ENCODE measurements at regions not wholly inside any gene's neighbourhood (a gene's known extent, or its start where the extent isn't known, plus 50 kb on each side); places are given as distances from the start of the nearest gene placed in this dataset.

DNA sequence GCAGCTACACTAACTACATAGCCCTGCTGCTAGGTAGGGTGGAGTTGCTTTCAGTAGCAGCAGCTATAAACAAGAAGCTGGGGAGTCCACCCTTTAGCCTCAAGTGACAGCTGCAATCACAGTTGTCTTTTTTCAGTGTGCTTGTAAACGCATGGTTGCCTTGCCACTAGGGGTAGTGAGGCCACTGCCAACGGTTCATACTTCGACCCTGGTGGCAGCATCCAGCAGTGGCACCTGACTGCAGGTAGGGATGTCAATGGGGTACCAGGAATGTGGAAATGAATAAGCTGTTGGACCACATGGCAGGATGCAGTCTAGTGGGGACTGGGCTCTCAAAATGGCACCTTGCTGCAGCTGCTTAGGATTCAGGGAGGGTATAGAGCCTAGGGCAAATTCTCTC lies 367.2 kb downstream of the RASEF start:
- Mint-ChIP-seq H3K27ac (no peak overlapping the region), H3K4me3 (no peak overlapping the region), H3K9me3 (peaks cover 21% of the 10 kb centered on the region in 2 donors), H3K4me1 (no peaks in the 10 kb centered on the region), H3K27me3 (no peaks in the 10 kb centered on the region)
- DNase-seq (no peak), ATAC-seq (no peak)

GRCh38 chr9:82706786-82707185 lies 356.2 kb downstream of the RASEF start:
- Mint-ChIP-seq H3K4me1 (no peaks in the 10 kb centered on the region), H3K27me3 (no peaks in the 10 kb centered on the region), H3K27ac (no peak overlapping the region), H3K9me3 (peaks cover 5 to 9% of the 10 kb centered on the region in 2 donors), H3K4me3 (no peak overlapping the region)
- ATAC-seq (no peak), DNase-seq (no peak)

DNA sequence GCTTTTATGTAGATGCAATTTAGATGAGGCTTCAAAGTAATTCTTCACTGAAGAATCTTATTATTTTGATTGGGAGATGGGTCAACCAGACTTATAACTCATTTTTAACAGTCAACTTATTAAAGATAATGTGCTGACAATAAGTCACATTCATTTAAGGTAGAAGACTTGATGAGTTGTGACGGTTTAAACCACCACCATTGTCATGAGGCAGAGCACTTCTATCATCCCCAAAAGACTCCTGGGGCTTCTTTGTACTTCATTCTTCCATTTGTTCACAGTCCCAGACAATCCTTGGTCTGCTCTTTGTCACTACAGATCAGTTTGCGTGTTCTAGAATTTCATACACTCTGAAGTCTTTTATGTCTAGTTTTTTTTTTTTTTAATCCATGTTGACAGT lies 346.1 kb downstream of the RASEF start:
- H3K4me3 Mint-ChIP-seq, result no peak overlapping the region

GRCh38 chr9:82720515-82720914 lies 342.4 kb downstream of the RASEF start:
- ATAC-seq, result no peak
- no peak overlapping the region for H3K27ac Mint-ChIP-seq
- DNase-seq, result no peak
- H3K9me3 Mint-ChIP-seq, result peaks cover 5 to 8% of the 10 kb centered on the region in 2 donors
- no peak overlapping the region for H3K4me3 Mint-ChIP-seq
- H3K27me3 Mint-ChIP-seq, result no peaks in the 10 kb centered on the region
- no peaks in the 10 kb centered on the region for H3K4me1 Mint-ChIP-seq

More for the DNA sequence above, 346.1 kb downstream of the RASEF start:
- no peak overlapping the region for H3K27ac Mint-ChIP-seq
- ATAC-seq, result no peak
- no peaks in the 10 kb centered on the region for H3K27me3 Mint-ChIP-seq
- no peak for DNase-seq
- H3K9me3 Mint-ChIP-seq, result peaks cover 5 to 18% of the 10 kb centered on the region in 2 donors
- no peaks in the 10 kb centered on the region for H3K4me1 Mint-ChIP-seq

- no peak overlapping the region for H3K4me3 Mint-ChIP-seq
- H3K27ac Mint-ChIP-seq, result no peak overlapping the region
- H3K4me1 Mint-ChIP-seq, result no peaks in the 10 kb centered on the region
- no peaks in the 10 kb centered on the region for H3K27me3 Mint-ChIP-seq
- H3K9me3 Mint-ChIP-seq, result peaks cover 5 to 8% of the 10 kb centered on the region in 2 donors
- ATAC-seq (no peak), DNase-seq (no peak)
Observed at GRCh38 chr9:82721593-82721992, 341.3 kb downstream of the RASEF start.

DNA sequence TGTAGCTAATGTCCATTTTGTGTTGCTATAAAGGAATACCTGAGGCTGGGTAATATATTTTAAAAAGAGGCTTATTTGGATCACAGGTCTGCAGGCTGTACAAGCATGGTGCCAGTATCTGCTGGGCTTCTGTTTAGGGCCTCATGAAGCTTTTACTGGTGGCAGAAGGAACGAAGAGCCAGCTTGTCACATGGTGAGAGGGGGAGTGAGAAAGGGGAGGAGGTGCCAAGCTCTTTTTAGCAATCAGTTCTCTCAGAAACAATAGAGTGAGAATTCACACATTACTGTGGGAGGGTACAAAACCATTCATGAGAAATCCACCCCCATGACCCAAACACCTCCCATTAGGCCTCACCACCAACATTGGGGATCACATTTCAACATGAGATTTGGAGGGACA lies 340.9 kb downstream of the RASEF start:
- no peak overlapping the region for H3K27ac Mint-ChIP-seq
- H3K27me3 Mint-ChIP-seq, result no peaks in the 10 kb centered on the region
- ATAC-seq, result no peak
- no peak for DNase-seq
- H3K9me3 Mint-ChIP-seq, result peaks cover 5 to 8% of the 10 kb centered on the region in 2 donors
- H3K4me1 Mint-ChIP-seq, result no peaks in the 10 kb centered on the region
- no peak overlapping the region for H3K4me3 Mint-ChIP-seq

- no peaks in the 10 kb centered on the region for H3K4me1 Mint-ChIP-seq
- DNase-seq (no peak), ATAC-seq (no peak)
- no peak overlapping the region for H3K4me3 Mint-ChIP-seq
- no peak overlapping the region for H3K27ac Mint-ChIP-seq
- H3K9me3 Mint-ChIP-seq, result peaks cover 5 to 8% of the 10 kb centered on the region in 2 donors
- H3K27me3 Mint-ChIP-seq, result no peaks in the 10 kb centered on the region
Observed at GRCh38 chr9:82722561-82722960, 340.4 kb downstream of the RASEF start.

DNA sequence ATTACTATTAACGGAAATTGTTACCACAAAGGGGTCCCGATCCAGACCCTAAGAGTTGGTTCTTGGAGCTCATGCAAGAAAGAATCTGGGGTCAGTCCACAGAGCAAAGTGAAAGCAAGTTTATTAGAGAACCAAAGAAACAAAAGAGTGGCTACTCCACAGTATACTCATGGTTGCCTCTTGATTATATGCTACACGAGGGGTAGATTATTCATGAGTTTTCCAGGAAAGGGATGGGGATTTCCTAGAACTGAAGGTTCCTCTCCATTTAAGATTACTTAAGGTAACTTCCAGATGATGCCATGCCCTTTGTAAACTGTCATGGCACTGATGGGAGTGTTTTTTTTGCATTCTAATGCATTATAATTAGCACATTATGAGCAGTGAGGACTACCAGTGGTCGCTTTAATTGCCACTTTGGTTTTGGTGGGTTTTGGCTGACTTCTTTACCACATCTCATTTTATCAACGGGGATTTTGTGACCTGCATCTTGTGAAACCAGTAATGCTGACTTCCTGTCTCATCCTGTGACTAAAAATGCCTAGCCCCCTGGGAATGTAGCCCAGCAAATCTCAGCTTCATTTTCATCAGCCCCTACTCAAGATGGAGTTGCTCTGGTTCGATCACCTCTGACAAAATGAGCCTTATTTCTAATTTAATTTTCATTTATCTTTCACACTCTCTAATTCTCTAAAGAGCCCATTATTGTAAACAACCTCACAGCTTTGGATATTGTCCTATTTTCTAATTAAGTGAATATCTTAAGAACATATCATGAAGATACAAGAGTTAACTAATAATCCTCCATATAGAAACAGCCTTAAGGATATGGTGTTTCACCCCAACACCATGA lies 336.3 kb downstream of the RASEF start:
- no peak overlapping the region for H3K4me3 Mint-ChIP-seq
- no peaks in the 10 kb centered on the region for H3K27me3 Mint-ChIP-seq
- peak; percentile 79 for ATAC-seq
- no peaks in the 10 kb centered on the region for H3K9me3 Mint-ChIP-seq
- H3K27ac Mint-ChIP-seq, result peak overlapping the region in 1 of 2 donors; percentile 12
- H3K4me1 Mint-ChIP-seq, result no peaks in the 10 kb centered on the region
- DNase-seq, result peak in 1 of 2 donors; percentile 7

- Mint-ChIP-seq H3K27me3 (no peaks in the 10 kb centered on the region), H3K27ac (no peak overlapping the region), H3K9me3 (peaks cover 0 to 7% of the 10 kb centered on the region in 2 donors), H3K4me3 (no peak overlapping the region), H3K4me1 (no peaks in the 10 kb centered on the region)
- DNase-seq (no peak), ATAC-seq (no peak)
Observed at GRCh38 chr9:82729141-82729540, 333.8 kb downstream of the RASEF start.

DNA sequence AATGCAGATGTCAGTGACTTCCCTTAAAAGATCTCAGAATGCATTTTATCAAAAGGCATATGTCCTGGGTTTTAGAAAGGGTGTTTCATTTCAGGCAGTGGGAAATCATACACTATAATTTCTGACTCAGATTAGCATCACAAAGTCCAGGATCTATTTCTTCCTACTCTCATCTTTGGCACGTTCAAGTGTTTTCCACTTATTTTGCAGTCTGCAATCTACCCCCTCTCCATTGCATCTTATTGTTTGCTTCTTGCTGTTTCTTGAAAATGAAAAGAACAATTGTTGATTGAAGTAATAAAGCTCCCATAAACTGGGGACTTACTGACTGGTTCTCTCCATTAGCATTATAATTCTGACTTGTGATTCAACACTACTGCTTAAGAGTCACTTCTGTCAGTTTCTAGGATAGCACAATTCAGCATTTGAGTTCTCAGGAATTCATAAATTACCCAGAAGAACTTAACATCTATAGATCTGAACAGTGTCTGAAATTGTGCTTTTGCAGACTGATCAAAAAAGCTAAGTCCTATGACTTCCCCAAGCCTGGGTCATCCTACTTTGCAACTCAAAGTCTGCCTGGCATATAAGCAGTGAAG lies 332.9 kb downstream of the RASEF start:
- peaks cover 0 to 7% of the 10 kb centered on the region in 2 donors for H3K9me3 Mint-ChIP-seq
- H3K27ac Mint-ChIP-seq, result no peak overlapping the region
- H3K4me3 Mint-ChIP-seq, result no peak overlapping the region
- no peaks in the 10 kb centered on the region for H3K4me1 Mint-ChIP-seq
- ATAC-seq (no peak), DNase-seq (no peak)
- H3K27me3 Mint-ChIP-seq, result no peaks in the 10 kb centered on the region

DNA sequence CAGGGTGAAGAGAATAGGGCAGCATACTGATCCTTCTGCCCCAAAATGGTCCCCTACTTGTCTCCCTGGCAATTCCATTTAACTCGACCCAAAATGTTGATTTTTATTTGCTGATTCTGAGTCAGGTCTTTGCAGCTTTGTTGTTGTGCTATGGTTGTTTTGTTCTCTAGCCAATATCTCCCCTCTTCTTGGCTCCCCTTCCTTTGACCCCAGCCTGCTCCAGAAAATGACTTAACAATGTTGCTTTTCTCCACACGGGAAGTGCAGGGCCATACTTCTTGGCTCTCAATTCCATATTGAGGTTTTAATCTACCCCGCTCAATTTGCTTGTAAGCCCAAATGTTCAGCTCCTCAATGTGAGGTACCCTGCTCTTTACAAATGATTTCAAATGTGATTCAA lies 330.0 kb downstream of the RASEF start:
- H3K4me1 Mint-ChIP-seq, result no peaks in the 10 kb centered on the region
- H3K27ac Mint-ChIP-seq, result no peak overlapping the region
- no peak overlapping the region for H3K4me3 Mint-ChIP-seq
- no peaks in the 10 kb centered on the region for H3K27me3 Mint-ChIP-seq
- peaks cover 0 to 7% of the 10 kb centered on the region in 2 donors for H3K9me3 Mint-ChIP-seq
- DNase-seq, result no peak
- no peak for ATAC-seq

DNA sequence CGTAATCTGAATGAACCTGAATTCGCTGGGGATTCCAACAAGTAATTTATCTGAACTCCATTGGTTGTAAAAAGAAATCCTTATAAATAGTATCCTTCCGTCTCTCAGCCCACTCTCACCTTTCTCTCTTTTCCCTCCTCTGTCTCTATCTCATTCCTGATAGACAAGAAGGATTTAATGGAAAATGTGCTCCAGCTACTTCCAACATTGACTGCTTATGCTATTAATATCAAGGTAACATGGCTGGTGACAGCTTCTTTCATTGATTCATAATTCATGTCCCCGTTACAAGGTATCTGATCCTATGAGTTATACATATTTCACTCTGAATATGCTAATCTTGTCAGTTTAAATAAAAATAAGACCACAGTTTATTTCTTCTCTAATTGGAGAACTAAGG lies 326.8 kb downstream of the RASEF start:
- Mint-ChIP-seq H3K4me1 (no peaks in the 10 kb centered on the region), H3K27me3 (no peaks in the 10 kb centered on the region), H3K27ac (no peak overlapping the region), H3K4me3 (no peak overlapping the region), H3K9me3 (peaks cover 0 to 7% of the 10 kb centered on the region in 2 donors)
- DNase-seq, result no peak
- ATAC-seq, result no peak

DNA sequence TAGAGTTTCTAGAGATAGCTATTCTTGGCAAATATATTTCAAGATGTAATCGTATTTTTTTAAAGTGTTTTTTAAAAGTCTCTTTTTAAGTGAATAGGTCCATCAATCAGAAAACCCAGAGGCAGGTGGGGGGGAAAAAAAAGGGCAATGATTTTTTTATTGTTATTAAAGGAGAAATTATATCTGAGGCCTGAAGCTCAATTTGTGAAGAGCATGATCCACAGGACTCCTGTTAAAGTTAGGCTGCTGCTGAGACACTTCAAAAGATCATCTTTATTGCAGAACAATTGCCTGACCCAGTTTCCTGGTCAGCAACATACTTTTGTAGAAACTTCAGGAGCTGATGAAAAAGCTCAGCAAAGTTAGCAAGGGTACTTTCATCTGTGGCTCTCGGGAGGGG lies 326.2 kb downstream of the RASEF start:
- H3K4me1 Mint-ChIP-seq, result no peaks in the 10 kb centered on the region
- no peak for DNase-seq
- peaks cover 0 to 7% of the 10 kb centered on the region in 2 donors for H3K9me3 Mint-ChIP-seq
- H3K27ac Mint-ChIP-seq, result no peak overlapping the region
- H3K4me3 Mint-ChIP-seq, result no peak overlapping the region
- no peaks in the 10 kb centered on the region for H3K27me3 Mint-ChIP-seq
- ATAC-seq, result no peak

DNA sequence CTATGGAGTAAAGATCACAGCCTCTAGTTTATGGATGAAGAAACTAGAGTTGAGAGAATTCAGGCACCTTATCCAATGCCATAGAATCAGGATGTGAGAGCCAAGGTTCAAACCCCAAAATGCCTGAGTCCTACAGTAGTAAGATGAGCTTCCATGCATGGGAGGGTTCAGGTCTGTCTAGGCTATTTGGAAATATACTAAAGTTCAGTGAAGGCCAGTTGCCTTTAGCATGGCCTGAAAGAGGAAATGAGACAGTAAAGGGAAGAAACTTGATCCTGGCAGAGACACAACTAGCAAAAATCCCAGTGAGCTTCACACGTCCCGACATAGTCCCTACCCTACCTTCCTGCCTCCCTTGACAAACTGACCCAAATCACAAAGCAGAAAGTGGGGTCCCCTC lies 317.0 kb downstream of the RASEF start:
- no peak overlapping the region for H3K27ac Mint-ChIP-seq
- H3K27me3 Mint-ChIP-seq, result no peaks in the 10 kb centered on the region
- H3K4me3 Mint-ChIP-seq, result no peak overlapping the region
- H3K4me1 Mint-ChIP-seq, result no peaks in the 10 kb centered on the region
- DNase-seq, result no peak
- no peak for ATAC-seq
- H3K9me3 Mint-ChIP-seq, result peaks cover 0 to 7% of the 10 kb centered on the region in 2 donors

- Mint-ChIP-seq H3K9me3 (no peaks in the 10 kb centered on the region), H3K27ac (no peak overlapping the region), H3K4me1 (no peaks in the 10 kb centered on the region), H3K27me3 (no peaks in the 10 kb centered on the region), H3K4me3 (no peak overlapping the region)
- DNase-seq (no peak), ATAC-seq (no peak)
Observed at GRCh38 chr9:82750411-82750913, 312.5 kb downstream of the RASEF start.

DNA sequence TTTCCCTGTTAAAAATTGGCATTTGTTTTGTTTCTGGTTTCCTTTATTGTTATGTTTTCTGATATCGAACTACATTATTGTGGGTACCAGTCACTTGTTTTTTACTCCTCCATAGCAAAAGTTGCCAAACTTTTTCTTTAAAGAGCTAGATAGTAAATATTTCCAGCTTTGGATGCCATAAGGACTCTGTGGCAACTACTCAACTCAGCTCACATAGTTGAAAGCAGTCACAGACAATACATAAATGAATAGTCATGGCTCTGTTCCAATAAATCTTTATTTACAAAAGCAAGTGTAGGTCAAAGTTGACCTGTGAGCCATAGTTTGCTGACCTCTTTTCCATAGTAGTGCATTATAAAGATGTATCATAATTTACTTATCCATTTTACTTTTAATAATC lies 305.0 kb downstream of the RASEF start:
- no peaks in the 10 kb centered on the region for H3K27me3 Mint-ChIP-seq
- no peak overlapping the region for H3K27ac Mint-ChIP-seq
- no peak for DNase-seq
- ATAC-seq, result no peak
- H3K4me1 Mint-ChIP-seq, result no peaks in the 10 kb centered on the region
- no peak overlapping the region for H3K4me3 Mint-ChIP-seq
- no peaks in the 10 kb centered on the region for H3K9me3 Mint-ChIP-seq

Measured in stimulated activated naive CD8-positive, alpha-beta T cell treated with anti-CD3 and anti-CD28 coated beads, Interleukin-15, amount 100 ng/mL, for 72 hours (primary cell).